HG03432 (cell line): ENCODE measurements at regions not wholly inside any gene's neighbourhood (a gene's known extent, or its start where the extent isn't known, plus 50 kb on each side); places are given as distances from the start of the nearest gene placed in this dataset.

Experiments used
- ATAC-seq: cut with Tn5 transposase; IDR thresholded peaks from one replicate; pipeline ENCODE4 v1.9.1; 2021; ENCODE audit warnings: mild to moderate bottlenecking, moderate library complexity; ENCODE audit not compliant: unreplicated experiment

GRCh38 chr1:88039240-88039639 lies 644.8 kb upstream of the PKN2 start:
- ATAC-seq: no peak

- ATAC-seq: no peak
Observed at GRCh38 chr1:88043834-88044233, 640.2 kb upstream of the PKN2 start.

- no peak for ATAC-seq
Observed at GRCh38 chr1:88052167-88052566, 631.9 kb upstream of the PKN2 start.

- no peak for ATAC-seq
Observed at GRCh38 chr1:88053065-88053464, 631.0 kb upstream of the PKN2 start.

- ATAC-seq: no peak
Observed at GRCh38 chr1:88056881-88057280, 627.2 kb upstream of the PKN2 start.

GRCh38 chr1:88058205-88058604 lies 625.9 kb upstream of the PKN2 start:
- ATAC-seq: no peak

- ATAC-seq: no peak
Observed at GRCh38 chr1:88060112-88060673, 623.9 kb upstream of the PKN2 start.

GRCh38 chr1:88060750-88061491 lies 623.2 kb upstream of the PKN2 start:
- ATAC-seq: no peak

GRCh38 chr1:88061492-88062177 lies 622.4 kb upstream of the PKN2 start:
- peak; percentile 76 for ATAC-seq

- ATAC-seq: no peak
Observed at GRCh38 chr1:88062650-88063153, 621.4 kb upstream of the PKN2 start.

- ATAC-seq: no peak
Observed at GRCh38 chr1:88063605-88064004, 620.5 kb upstream of the PKN2 start.

GRCh38 chr1:88068407-88068960 lies 615.6 kb upstream of the PKN2 start:
- ATAC-seq: no peak

- ATAC-seq: no peak
Observed at GRCh38 chr1:88070956-88071355, 613.1 kb upstream of the PKN2 start.

- ATAC-seq: no peak
Observed at GRCh38 chr1:88074661-88075060, 609.4 kb upstream of the PKN2 start.

- ATAC-seq: no peak
Observed at GRCh38 chr1:88075813-88076212, 608.3 kb upstream of the PKN2 start.

- ATAC-seq: no peak
Observed at GRCh38 chr1:88079036-88079435, 605.0 kb upstream of the PKN2 start.

GRCh38 chr1:88080875-88081274 lies 603.2 kb upstream of the PKN2 start:
- no peak for ATAC-seq

- no peak for ATAC-seq
Observed at GRCh38 chr1:88088481-88088880, 595.6 kb upstream of the PKN2 start.

GRCh38 chr1:88089961-88090360 lies 594.1 kb upstream of the PKN2 start:
- no peak for ATAC-seq

- no peak for ATAC-seq
Observed at GRCh38 chr1:88098881-88099280, 585.2 kb upstream of the PKN2 start.

- no peak for ATAC-seq
Observed at GRCh38 chr1:88101041-88101440, 583.0 kb upstream of the PKN2 start.

- no peak for ATAC-seq
Observed at GRCh38 chr1:88104236-88104635, 579.8 kb upstream of the PKN2 start.
